ENCODE measurements at regions not wholly inside any gene's neighbourhood (a gene's known extent, or its start where the extent isn't known, plus 50 kb on each side); places are given as distances from the start of the nearest gene placed in this dataset.

DNA sequence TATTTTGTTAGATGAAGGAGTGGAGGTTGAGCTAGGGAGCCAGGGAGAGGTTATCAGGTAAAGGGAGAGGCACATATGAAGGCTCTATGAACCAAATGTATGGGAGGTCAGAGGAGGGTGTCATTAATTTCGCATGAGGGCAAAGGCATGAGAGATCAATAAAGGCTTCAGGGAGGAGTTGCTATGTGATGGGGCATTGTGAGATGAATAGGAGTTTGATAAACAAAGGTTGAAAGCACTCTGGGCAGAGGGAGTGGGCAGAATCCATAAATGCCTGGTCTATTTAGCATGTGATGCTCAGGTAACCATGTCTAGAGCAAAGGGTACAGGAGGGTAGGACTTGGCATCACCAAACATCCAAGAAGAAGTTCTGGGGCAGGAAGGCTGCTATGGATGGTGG lies 273.4 kb downstream of the HAUS1 start:
- no peaks in the 10 kb centered on the region for H3K36me3 ChIP-seq (ENCODE audit: control insufficient read depth in 2 of 2, insufficient read depth in 1 of 2, low read length in 2 of 2)
- no peak overlapping the region for H3K27ac ChIP-seq (ENCODE audit: extremely low read depth, low read depth, low read length)
- peak; percentile 80 for TF ChIP-seq ZFP3 (tag by site-specific recombination; IDR thresholded peaks at IDR 0.05; ENCODE audit: low read depth)
- TF ChIP-seq, protein P1, sequence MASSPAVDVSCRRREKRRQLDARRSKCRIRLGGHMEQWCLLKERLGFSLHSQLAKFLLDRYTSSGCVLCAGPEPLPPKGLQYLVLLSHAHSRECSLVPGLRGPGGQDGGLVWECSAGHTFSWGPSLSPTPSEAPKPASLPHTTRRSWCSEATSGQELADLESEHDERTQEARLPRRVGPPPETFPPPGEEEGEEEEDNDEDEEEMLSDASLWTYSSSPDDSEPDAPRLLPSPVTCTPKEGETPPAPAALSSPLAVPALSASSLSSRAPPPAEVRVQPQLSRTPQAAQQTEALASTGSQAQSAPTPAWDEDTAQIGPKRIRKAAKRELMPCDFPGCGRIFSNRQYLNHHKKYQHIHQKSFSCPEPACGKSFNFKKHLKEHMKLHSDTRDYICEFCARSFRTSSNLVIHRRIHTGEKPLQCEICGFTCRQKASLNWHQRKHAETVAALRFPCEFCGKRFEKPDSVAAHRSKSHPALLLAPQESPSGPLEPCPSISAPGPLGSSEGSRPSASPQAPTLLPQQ (tag by site-specific recombination; IDR thresholded peaks at IDR 0.05), result no peak
- H3K4me1 ChIP-seq (ENCODE audit: control insufficient read depth, insufficient read depth, low read length), result no peaks in the 10 kb centered on the region
- H3K4me3 ChIP-seq (ENCODE audit: low read depth, low read length), result no peak overlapping the region
- no peaks in the 10 kb centered on the region for H3K9me3 ChIP-seq (ENCODE audit: control insufficient read depth, insufficient read depth, low read depth, low read length)
- CTCF ChIA-PET, result no interaction called here
- POLR2A ChIA-PET, result no interaction called here

DNA sequence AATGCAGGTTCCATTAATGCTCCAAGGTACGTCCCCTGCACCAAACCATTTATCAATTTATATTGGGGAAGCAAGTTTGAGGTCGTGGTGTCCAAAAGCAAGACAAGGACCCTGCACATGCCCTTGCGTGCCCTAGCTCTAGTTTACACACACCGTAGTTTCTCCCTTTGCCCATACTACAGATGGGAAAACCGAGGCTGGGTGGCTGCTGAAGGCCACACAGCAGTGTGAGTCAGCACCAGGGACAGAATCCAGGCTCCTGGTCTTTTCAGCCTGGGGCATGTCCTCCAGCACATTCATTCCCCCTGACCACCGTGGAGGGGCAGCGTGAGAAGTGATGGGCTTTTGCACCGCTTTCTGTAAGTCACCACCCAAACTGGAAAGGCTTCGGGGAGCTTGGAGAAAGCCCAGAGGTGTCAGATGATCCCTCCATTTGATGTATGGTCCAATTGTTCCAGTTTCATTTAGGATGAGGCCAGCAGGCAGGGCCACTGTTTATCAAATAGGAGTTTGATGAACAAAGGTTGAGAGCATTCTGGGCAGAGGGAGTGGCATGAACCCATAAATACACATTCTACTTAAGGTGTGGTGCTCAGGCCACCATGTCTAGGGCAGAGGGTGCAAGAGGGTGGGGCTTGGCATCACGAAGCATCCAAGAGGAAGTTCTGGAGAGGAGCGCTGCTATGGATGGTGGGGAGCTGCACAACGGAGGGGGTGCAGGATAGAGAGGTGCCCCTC lies 274.1 kb downstream of the HAUS1 start:
- no peaks in the 10 kb centered on the region for H3K36me3 ChIP-seq (ENCODE audit: control insufficient read depth in 2 of 2, insufficient read depth in 1 of 2, low read length in 2 of 2)
- POLR2A ChIA-PET, result no interaction called here
- CTCF ChIA-PET, result interaction anchor here (0.6 to 1.5 kb wide), 2 partner anchors 205 to 1993 kb away, joined by 3 read pairs; a partner anchor contains a TSS

More for the DNA sequence above, 274.1 kb downstream of the HAUS1 start:
- H3K4me3 ChIP-seq (ENCODE audit: low read depth, low read length), result no peak overlapping the region
- H3K4me1 ChIP-seq (ENCODE audit: control insufficient read depth, insufficient read depth, low read length), result no peaks in the 10 kb centered on the region
- TF ChIP-seq ZNF837 (tag by site-specific recombination; IDR thresholded peaks at IDR 0.05), result no peak
- TF ChIP-seq, protein P2, sequence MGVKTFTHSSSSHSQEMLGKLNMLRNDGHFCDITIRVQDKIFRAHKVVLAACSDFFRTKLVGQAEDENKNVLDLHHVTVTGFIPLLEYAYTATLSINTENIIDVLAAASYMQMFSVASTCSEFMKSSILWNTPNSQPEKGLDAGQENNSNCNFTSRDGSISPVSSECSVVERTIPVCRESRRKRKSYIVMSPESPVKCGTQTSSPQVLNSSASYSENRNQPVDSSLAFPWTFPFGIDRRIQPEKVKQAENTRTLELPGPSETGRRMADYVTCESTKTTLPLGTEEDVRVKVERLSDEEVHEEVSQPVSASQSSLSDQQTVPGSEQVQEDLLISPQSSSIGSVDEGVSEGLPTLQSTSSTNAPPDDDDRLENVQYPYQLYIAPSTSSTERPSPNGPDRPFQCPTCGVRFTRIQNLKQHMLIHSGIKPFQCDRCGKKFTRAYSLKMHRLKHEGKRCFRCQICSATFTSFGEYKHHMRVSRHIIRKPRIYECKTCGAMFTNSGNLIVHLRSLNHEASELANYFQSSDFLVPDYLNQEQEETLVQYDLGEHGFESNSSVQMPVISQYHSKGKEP (tag by site-specific recombination; IDR thresholded peaks at IDR 0.05), result no peak
- TF ChIP-seq, protein P3, sequence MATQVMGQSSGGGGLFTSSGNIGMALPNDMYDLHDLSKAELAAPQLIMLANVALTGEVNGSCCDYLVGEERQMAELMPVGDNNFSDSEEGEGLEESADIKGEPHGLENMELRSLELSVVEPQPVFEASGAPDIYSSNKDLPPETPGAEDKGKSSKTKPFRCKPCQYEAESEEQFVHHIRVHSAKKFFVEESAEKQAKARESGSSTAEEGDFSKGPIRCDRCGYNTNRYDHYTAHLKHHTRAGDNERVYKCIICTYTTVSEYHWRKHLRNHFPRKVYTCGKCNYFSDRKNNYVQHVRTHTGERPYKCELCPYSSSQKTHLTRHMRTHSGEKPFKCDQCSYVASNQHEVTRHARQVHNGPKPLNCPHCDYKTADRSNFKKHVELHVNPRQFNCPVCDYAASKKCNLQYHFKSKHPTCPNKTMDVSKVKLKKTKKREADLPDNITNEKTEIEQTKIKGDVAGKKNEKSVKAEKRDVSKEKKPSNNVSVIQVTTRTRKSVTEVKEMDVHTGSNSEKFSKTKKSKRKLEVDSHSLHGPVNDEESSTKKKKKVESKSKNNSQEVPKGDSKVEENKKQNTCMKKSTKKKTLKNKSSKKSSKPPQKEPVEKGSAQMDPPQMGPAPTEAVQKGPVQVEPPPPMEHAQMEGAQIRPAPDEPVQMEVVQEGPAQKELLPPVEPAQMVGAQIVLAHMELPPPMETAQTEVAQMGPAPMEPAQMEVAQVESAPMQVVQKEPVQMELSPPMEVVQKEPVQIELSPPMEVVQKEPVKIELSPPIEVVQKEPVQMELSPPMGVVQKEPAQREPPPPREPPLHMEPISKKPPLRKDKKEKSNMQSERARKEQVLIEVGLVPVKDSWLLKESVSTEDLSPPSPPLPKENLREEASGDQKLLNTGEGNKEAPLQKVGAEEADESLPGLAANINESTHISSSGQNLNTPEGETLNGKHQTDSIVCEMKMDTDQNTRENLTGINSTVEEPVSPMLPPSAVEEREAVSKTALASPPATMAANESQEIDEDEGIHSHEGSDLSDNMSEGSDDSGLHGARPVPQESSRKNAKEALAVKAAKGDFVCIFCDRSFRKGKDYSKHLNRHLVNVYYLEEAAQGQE (tag by site-specific recombination; IDR thresholded peaks at IDR 0.05), result no peak
- no peak for TF ChIP-seq ZBTB1 (tag by site-specific recombination; IDR thresholded peaks at IDR 0.05)
- no peak for TF ChIP-seq SALL2 (tag by site-specific recombination; IDR thresholded peaks at IDR 0.05; ENCODE audit: borderline replicate concordance)
- TF ChIP-seq ZNF701 (tag by site-specific recombination; IDR thresholded peaks at IDR 0.05), result no peak
- no peak for TF ChIP-seq ZNF16 (tag by site-specific recombination; IDR thresholded peaks at IDR 0.05; ENCODE audit: low read depth)
- no peak for TF ChIP-seq ZNF416 (tag by site-specific recombination; IDR thresholded peaks at IDR 0.05)
- TF ChIP-seq, protein P4, sequence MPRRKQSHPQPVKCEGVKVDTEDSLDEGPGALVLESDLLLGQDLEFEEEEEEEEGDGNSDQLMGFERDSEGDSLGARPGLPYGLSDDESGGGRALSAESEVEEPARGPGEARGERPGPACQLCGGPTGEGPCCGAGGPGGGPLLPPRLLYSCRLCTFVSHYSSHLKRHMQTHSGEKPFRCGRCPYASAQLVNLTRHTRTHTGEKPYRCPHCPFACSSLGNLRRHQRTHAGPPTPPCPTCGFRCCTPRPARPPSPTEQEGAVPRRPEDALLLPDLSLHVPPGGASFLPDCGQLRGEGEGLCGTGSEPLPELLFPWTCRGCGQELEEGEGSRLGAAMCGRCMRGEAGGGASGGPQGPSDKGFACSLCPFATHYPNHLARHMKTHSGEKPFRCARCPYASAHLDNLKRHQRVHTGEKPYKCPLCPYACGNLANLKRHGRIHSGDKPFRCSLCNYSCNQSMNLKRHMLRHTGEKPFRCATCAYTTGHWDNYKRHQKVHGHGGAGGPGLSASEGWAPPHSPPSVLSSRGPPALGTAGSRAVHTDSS (tag by site-specific recombination; IDR thresholded peaks at IDR 0.05), result no peak
- TF ChIP-seq EGR2 (tag by site-specific recombination; IDR thresholded peaks at IDR 0.05; ENCODE audit: low read depth), result no peak
- TF ChIP-seq, protein P5, sequence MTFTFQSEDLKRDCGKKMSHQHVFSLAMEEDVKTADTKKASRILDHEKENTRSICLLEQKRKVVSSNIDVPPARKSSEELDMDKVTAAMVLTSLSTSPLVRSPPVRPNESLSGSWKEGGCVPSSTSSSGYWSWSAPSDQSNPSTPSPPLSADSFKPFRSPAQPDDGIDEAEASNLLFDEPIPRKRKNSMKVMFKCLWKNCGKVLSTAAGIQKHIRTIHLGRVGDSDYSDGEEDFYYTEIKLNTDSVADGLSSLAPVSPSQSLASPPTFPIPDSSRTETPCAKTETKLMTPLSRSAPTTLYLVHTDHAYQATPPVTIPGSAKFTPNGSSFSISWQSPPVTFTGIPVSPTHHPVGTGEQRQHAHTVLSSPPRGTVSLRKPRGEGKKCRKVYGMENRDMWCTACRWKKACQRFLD (tag by site-specific recombination; IDR thresholded peaks at IDR 0.05), result no peak
- TF ChIP-seq ZNF24 (tag by site-specific recombination; IDR thresholded peaks at IDR 0.05), result no peak
- no peak for TF ChIP-seq ZNF830 (tag by site-specific recombination; IDR thresholded peaks at IDR 0.05; ENCODE audit: low read depth)
- TF ChIP-seq ZNF660 (tag by site-specific recombination; IDR thresholded peaks at IDR 0.05), result no peak
- no peak for TF ChIP-seq ZNF558 (tag by site-specific recombination; IDR thresholded peaks at IDR 0.05)
- TF ChIP-seq IKZF3 (tag by site-specific recombination; IDR thresholded peaks at IDR 0.05), result no peak
- no peak overlapping the region for H3K27ac ChIP-seq (ENCODE audit: extremely low read depth, low read depth, low read length)
- H3K9me3 ChIP-seq (ENCODE audit: control insufficient read depth, insufficient read depth, low read depth, low read length), result no peaks in the 10 kb centered on the region
